ENCODE measurements at regions not wholly inside any gene's neighbourhood (a gene's known extent, or its start where the extent isn't known, plus 50 kb on each side); places are given as distances from the start of the nearest gene placed in this dataset.

DNA sequence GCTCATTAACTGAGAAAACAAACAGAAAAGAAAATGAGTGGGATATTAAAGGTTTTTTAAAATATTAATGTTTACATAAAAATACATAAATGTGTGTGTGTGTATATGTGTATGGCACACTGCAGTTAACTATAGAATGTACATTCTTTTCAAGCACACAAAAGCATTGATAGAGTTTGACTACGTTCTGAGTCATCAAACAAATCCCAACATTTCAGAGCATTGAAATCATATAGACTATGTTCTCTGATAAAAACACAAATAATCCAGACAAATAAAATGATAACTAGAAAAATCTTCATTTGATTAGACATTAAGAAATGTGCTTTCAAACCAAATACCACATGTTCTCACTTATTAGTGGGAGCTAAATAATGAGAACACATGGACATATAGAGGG, 84.3 kb upstream of the CELF4 start:
- Histone ChIP-seq H3K36me3 (ENCODE audit: insufficient read depth) (0 out of 2 replicates have a peak, but pooled peaks cover 2% of the 10 kb centered on the region), H3K9me2 (ENCODE audit: insufficient read depth) (peaks cover 3% of the 10 kb centered on the region; the same call in 1 of the 2 replicates), H3K79me2 (replicated peaks; ENCODE audit: insufficient read depth) (no peaks in the 10 kb centered on the region), H3K4me2 (no peak overlapping the region), H3K27me3 (ENCODE audit: insufficient read depth) (no peaks in the 10 kb centered on the region), H3K4me3 (no peak overlapping the region), H3K4me1 (ENCODE audit: insufficient read depth) (0 out of 2 replicates have a peak, but pooled peaks cover 6% of the 10 kb centered on the region), H2AFZ (no peak overlapping the region), H3K27ac (ENCODE audit: low read depth) (no peak overlapping the region), H3F3A (replicated peaks; ENCODE audit: low read depth) (no peaks in the 10 kb centered on the region), H4K20me1 (replicated peaks; ENCODE audit: insufficient read depth) (no peaks in the 10 kb centered on the region)
- H3K9me3 Mint-ChIP-seq = peaks cover 36% of the 10 kb centered on the region
- H3K27me3 Mint-ChIP-seq (ENCODE audit: insufficient read depth, low read depth, poor library complexity) = no peaks in the 10 kb centered on the region
- peaks cover 10% of the 10 kb centered on the region for H3K4me1 Mint-ChIP-seq
- H3K27ac Mint-ChIP-seq = no peak overlapping the region
- no peak for TF ChIP-seq JUNB (IDR thresholded peaks at IDR 0.05; ENCODE audit: unreplicated experiment)
- TF ChIP-seq, protein P1, sequence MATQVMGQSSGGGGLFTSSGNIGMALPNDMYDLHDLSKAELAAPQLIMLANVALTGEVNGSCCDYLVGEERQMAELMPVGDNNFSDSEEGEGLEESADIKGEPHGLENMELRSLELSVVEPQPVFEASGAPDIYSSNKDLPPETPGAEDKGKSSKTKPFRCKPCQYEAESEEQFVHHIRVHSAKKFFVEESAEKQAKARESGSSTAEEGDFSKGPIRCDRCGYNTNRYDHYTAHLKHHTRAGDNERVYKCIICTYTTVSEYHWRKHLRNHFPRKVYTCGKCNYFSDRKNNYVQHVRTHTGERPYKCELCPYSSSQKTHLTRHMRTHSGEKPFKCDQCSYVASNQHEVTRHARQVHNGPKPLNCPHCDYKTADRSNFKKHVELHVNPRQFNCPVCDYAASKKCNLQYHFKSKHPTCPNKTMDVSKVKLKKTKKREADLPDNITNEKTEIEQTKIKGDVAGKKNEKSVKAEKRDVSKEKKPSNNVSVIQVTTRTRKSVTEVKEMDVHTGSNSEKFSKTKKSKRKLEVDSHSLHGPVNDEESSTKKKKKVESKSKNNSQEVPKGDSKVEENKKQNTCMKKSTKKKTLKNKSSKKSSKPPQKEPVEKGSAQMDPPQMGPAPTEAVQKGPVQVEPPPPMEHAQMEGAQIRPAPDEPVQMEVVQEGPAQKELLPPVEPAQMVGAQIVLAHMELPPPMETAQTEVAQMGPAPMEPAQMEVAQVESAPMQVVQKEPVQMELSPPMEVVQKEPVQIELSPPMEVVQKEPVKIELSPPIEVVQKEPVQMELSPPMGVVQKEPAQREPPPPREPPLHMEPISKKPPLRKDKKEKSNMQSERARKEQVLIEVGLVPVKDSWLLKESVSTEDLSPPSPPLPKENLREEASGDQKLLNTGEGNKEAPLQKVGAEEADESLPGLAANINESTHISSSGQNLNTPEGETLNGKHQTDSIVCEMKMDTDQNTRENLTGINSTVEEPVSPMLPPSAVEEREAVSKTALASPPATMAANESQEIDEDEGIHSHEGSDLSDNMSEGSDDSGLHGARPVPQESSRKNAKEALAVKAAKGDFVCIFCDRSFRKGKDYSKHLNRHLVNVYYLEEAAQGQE (IDR thresholded peaks at IDR 0.05; ENCODE audit: unreplicated experiment) = no peak
- TF ChIP-seq, protein P2, sequence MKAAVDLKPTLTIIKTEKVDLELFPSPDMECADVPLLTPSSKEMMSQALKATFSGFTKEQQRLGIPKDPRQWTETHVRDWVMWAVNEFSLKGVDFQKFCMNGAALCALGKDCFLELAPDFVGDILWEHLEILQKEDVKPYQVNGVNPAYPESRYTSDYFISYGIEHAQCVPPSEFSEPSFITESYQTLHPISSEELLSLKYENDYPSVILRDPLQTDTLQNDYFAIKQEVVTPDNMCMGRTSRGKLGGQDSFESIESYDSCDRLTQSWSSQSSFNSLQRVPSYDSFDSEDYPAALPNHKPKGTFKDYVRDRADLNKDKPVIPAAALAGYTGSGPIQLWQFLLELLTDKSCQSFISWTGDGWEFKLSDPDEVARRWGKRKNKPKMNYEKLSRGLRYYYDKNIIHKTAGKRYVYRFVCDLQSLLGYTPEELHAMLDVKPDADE (IDR thresholded peaks at IDR 0.05) = no peak
- TF ChIP-seq, protein P3, sequence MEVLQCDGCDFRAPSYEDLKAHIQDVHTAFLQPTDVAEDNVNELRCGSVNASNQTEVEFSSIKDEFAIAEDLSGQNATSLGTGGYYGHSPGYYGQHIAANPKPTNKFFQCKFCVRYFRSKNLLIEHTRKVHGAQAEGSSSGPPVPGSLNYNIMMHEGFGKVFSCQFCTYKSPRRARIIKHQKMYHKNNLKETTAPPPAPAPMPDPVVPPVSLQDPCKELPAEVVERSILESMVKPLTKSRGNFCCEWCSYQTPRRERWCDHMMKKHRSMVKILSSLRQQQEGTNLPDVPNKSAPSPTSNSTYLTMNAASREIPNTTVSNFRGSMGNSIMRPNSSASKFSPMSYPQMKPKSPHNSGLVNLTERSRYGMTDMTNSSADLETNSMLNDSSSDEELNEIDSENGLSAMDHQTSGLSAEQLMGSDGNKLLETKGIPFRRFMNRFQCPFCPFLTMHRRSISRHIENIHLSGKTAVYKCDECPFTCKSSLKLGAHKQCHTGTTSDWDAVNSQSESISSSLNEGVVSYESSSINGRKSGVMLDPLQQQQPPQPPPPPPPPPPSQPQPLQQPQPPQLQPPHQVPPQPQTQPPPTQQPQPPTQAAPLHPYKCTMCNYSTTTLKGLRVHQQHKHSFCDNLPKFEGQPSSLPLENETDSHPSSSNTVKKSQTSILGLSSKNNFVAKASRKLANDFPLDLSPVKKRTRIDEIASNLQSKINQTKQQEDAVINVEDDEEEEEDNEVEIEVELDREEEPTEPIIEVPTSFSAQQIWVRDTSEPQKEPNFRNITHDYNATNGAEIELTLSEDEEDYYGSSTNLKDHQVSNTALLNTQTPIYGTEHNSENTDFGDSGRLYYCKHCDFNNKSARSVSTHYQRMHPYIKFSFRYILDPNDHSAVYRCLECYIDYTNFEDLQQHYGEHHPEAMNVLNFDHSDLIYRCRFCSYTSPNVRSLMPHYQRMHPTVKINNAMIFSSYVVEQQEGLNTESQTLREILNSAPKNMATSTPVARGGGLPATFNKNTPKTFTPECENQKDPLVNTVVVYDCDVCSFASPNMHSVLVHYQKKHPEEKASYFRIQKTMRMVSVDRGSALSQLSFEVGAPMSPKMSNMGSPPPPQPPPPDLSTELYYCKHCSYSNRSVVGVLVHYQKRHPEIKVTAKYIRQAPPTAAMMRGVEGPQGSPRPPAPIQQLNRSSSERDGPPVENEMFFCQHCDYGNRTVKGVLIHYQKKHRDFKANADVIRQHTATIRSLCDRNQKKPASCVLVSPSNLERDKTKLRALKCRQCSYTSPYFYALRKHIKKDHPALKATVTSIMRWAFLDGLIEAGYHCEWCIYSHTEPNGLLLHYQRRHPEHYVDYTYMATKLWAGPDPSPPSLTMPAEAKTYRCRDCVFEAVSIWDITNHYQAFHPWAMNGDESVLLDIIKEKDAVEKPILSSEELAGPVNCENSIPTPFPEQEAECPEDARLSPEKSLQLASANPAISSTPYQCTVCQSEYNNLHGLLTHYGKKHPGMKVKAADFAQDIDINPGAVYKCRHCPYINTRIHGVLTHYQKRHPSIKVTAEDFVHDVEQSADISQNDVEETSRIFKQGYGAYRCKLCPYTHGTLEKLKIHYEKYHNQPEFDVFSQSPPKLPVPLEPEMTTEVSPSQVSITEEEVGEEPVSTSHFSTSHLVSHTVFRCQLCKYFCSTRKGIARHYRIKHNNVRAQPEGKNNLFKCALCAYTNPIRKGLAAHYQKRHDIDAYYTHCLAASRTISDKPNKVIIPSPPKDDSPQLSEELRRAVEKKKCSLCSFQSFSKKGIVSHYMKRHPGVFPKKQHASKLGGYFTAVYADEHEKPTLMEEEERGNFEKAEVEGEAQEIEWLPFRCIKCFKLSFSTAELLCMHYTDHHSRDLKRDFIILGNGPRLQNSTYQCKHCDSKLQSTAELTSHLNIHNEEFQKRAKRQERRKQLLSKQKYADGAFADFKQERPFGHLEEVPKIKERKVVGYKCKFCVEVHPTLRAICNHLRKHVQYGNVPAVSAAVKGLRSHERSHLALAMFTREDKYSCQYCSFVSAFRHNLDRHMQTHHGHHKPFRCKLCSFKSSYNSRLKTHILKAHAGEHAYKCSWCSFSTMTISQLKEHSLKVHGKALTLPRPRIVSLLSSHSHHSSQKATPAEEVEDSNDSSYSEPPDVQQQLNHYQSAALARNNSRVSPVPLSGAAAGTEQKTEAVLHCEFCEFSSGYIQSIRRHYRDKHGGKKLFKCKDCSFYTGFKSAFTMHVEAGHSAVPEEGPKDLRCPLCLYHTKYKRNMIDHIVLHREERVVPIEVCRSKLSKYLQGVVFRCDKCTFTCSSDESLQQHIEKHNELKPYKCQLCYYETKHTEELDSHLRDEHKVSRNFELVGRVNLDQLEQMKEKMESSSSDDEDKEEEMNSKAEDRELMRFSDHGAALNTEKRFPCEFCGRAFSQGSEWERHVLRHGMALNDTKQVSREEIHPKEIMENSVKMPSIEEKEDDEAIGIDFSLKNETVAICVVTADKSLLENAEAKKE (CRISPR knock-in tag; IDR thresholded peaks at IDR 0.05) = no peak
- no peak for TF ChIP-seq NANOG (IDR thresholded peaks at IDR 0.05; ENCODE audit: borderline replicate concordance)
- TF ChIP-seq, protein P4, sequence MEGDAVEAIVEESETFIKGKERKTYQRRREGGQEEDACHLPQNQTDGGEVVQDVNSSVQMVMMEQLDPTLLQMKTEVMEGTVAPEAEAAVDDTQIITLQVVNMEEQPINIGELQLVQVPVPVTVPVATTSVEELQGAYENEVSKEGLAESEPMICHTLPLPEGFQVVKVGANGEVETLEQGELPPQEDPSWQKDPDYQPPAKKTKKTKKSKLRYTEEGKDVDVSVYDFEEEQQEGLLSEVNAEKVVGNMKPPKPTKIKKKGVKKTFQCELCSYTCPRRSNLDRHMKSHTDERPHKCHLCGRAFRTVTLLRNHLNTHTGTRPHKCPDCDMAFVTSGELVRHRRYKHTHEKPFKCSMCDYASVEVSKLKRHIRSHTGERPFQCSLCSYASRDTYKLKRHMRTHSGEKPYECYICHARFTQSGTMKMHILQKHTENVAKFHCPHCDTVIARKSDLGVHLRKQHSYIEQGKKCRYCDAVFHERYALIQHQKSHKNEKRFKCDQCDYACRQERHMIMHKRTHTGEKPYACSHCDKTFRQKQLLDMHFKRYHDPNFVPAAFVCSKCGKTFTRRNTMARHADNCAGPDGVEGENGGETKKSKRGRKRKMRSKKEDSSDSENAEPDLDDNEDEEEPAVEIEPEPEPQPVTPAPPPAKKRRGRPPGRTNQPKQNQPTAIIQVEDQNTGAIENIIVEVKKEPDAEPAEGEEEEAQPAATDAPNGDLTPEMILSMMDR (conservative IDR thresholded peaks at IDR 0.05; ENCODE audit: low read depth in 2 of 2) = no peak
- no peak for DNase-seq (ENCODE audit: low spot score)
- H3K4me3 Mint-ChIP-seq = no peak overlapping the region
- ATAC-seq = no peak
- H3K36me3 Mint-ChIP-seq (ENCODE audit: low read depth) = peaks cover 19% of the 10 kb centered on the region; the same call in 2 of the 3 replicates

All from GM23338 (cell line).